SU-DHL-6 (cell line): ENCODE measurements at regions not wholly inside any gene's neighbourhood (a gene's known extent, or its start where the extent isn't known, plus 50 kb on each side); places are given as distances from the start of the nearest gene placed in this dataset.

Experiments
- H2AFZ ChIP-seq: fragments of 200-600 bp; sonication (generic); 2 replicates; pipeline ENCODE4 v1.6.1; 2014; ENCODE audit warnings: low read depth, mild to moderate bottlenecking, moderate library complexity, mixed read lengths, antibody characterized with exemption, low read length; ENCODE audit not compliant: severe bottlenecking
- H3F3A ChIP-seq: fragments of 200-600 bp; shearing (Covaris generic); 2 replicates; pipeline ENCODE4 v1.6.0; 2016; ENCODE audit warnings: antibody characterized with exemption, mild to moderate bottlenecking; ENCODE audit not compliant: insufficient read depth
- H3K27ac ChIP-seq: fragments of 200-600 bp; sonication (generic); 2 replicates; pipeline ENCODE4 v1.5.1; 2016; ENCODE audit warnings: low read depth, mild to moderate bottlenecking, low read length, moderate library complexity, mixed read lengths
- H3K27me3 ChIP-seq: fragments of 200-600 bp; sonication (generic), shearing (Covaris generic); 2 replicates; pipeline ENCODE4 v1.6.0; 2014; ENCODE audit warnings: mild to moderate bottlenecking, low read length
- H3K36me3 ChIP-seq: fragments of 200-600 bp; sonication (generic); 2 replicates; pipeline ENCODE4 v1.6.1; 2014; ENCODE audit warnings: mild to moderate bottlenecking, low read length, mixed read lengths
- H3K4me2 ChIP-seq: fragments of 300-600, 200-600 bp; shearing (Covaris generic), sonication (generic); 2 replicates; pipeline ENCODE4 v1.6.0; 2014; ENCODE audit warnings: low read length, low read depth, mild to moderate bottlenecking; ENCODE audit not compliant: poor library complexity, severe bottlenecking
- H3K4me3 ChIP-seq: fragments of 200-600 bp; sonication (generic); 2 replicates; pipeline ENCODE4 v1.5.1; 2014; ENCODE audit warnings: antibody characterized with exemption, low read length, mild to moderate bottlenecking, mixed read lengths; ENCODE audit not compliant: insufficient read depth, poor library complexity, severe bottlenecking
- H3K79me2 ChIP-seq: fragments of 200-600 bp; sonication (generic); 2 replicates; pipeline ENCODE4 v1.6.1; 2014; ENCODE audit warnings: mild to moderate bottlenecking, low read length, moderate library complexity; ENCODE audit not compliant: insufficient read depth
- H3K9ac ChIP-seq: fragments of 200-600 bp; sonication (generic); 2 replicates; pipeline ENCODE4 v1.7.0; 2014; ENCODE audit warnings: mild to moderate bottlenecking, low read length
- H3K9me2 ChIP-seq: fragments of 200-600 bp; sonication (generic); replicated peaks from 2 replicates; pipeline ENCODE4 v1.6.1; 2014; ENCODE audit warnings: low read length; ENCODE audit not compliant: insufficient read depth
- H3K9me3 ChIP-seq: fragments of 200-600 bp; sonication (generic); 2 replicates; pipeline ENCODE4 v1.6.1; 2014; ENCODE audit warnings: low read length, mixed read lengths; ENCODE audit not compliant: insufficient read depth
- H4K20me1 ChIP-seq: fragments of 200-600 bp; sonication (generic); 2 replicates; pipeline ENCODE4 v1.6.1; 2014; ENCODE audit warnings: low read depth, mild to moderate bottlenecking, antibody characterized with exemption, low read length, moderate library complexity, mixed read lengths
- CTCF ChIP-seq: fragments of 200-600 bp; sonication (generic); IDR thresholded peaks from one replicate; pipeline ENCODE4 v1.5.1; 2017; ENCODE audit warnings: antibody characterized with exemption, mild to moderate bottlenecking, low read length, moderate library complexity; ENCODE audit not compliant: insufficient read depth, poor library complexity, severe bottlenecking
- EZH2phosphoT487 ChIP-seq: fragments of 200-600 bp; sonication (generic), shearing (Covaris generic); conservative IDR thresholded peaks from 2 replicates; pipeline ENCODE4 v1.6.1; 2018; ENCODE audit warnings: mild to moderate bottlenecking, antibody characterized with exemption, low read length, moderate library complexity, mixed read lengths

DNA sequence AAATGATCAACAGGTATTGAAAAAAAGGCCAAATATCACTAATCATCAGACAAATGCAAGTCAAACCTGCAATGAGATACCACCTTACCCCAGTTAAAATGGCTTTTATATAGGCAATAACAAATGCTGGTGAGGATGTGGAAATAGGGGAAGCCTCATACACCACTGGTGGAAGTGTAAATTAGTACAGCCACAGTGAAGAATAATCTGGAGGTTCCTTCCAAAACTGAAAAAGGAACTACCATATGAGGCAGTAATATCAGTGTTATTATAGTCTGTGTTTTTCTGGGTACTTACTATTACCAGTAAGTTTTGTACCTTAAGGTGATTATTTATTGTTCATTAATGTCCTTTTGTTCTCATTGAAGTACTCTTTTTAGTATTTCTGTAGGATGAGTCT, 201.3 kb downstream of the MRPL39 start:
- H4K20me1 ChIP-seq, result no peaks in the 10 kb centered on the region
- TF ChIP-seq CTCF (no peak), EZH2phosphoT487 (no peak)
- no peaks in the 10 kb centered on the region for H3K27me3 ChIP-seq
- no peak overlapping the region for H3K4me3 ChIP-seq
- no peaks in the 10 kb centered on the region for H3K9me2 ChIP-seq
- H3K4me2 ChIP-seq, result no peak overlapping the region
- no peaks in the 10 kb centered on the region for H3F3A ChIP-seq
- no peak overlapping the region for H3K27ac ChIP-seq
- H2AFZ ChIP-seq, result no peak overlapping the region
- no peaks in the 10 kb centered on the region for H3K9me3 ChIP-seq
- no peak overlapping the region for H3K9ac ChIP-seq
- H3K79me2 ChIP-seq, result no peaks in the 10 kb centered on the region
- no peaks in the 10 kb centered on the region for H3K36me3 ChIP-seq

- no peaks in the 10 kb centered on the region for H3K9me3 ChIP-seq
- TF ChIP-seq EZH2phosphoT487 (no peak), CTCF (no peak)
- no peaks in the 10 kb centered on the region for H3K27me3 ChIP-seq
- no peaks in the 10 kb centered on the region for H3F3A ChIP-seq
- H3K4me2 ChIP-seq, result no peak overlapping the region
- no peaks in the 10 kb centered on the region for H3K79me2 ChIP-seq
- H2AFZ ChIP-seq, result no peak overlapping the region
- no peak overlapping the region for H3K27ac ChIP-seq
- no peaks in the 10 kb centered on the region for H4K20me1 ChIP-seq
- no peaks in the 10 kb centered on the region for H3K9me2 ChIP-seq
- H3K36me3 ChIP-seq, result no peaks in the 10 kb centered on the region
- no peak overlapping the region for H3K4me3 ChIP-seq
- no peak overlapping the region for H3K9ac ChIP-seq
Measured at GRCh38 chr21:25402134-25402961, 204.9 kb downstream of the MRPL39 start.

- TF ChIP-seq EZH2phosphoT487 (no peak), CTCF (no peak)
- Histone ChIP-seq H3K27ac (no peak overlapping the region), H3K36me3 (no peaks in the 10 kb centered on the region), H3K9me2 (no peaks in the 10 kb centered on the region), H3K4me3 (no peak overlapping the region), H3K4me2 (no peak overlapping the region), H3F3A (no peaks in the 10 kb centered on the region), H3K9me3 (no peaks in the 10 kb centered on the region), H3K27me3 (no peaks in the 10 kb centered on the region), H2AFZ (no peak overlapping the region), H3K79me2 (no peaks in the 10 kb centered on the region), H4K20me1 (no peaks in the 10 kb centered on the region), H3K9ac (no peak overlapping the region)
Measured at GRCh38 chr21:25400427-25400826, 206.9 kb downstream of the MRPL39 start.
